SW 1271 (cell line): ENCODE measurements at regions not wholly inside any gene's neighbourhood (a gene's known extent, or its start where the extent isn't known, plus 50 kb on each side); places are given as distances from the start of the nearest gene placed in this dataset.
"Not testable (repeated sequence)": the region's sequence is repeated elsewhere in the genome, so short reads cannot be mapped to it uniquely, and the experiment has no call there.

Source experiments
- DNase-seq, 2 experiments: peaks; one replicate each; lab custom pipeline; 2025; lab: John Stamatoyannopoulos, UW

GRCh38 chr19:30103981-30104380, 161.9 kb downstream of the URI1 start:
- no peak for DNase-seq

- DNase-seq, result no peak
Observed at GRCh38 chr19:30105316-30105715, 163.3 kb downstream of the URI1 start.

GRCh38 chr19:30105727-30106126, 163.7 kb downstream of the URI1 start:
- no peak for DNase-seq

- no peak for DNase-seq
Observed at GRCh38 chr19:30106417-30107095, 164.5 kb downstream of the URI1 start.

GRCh38 chr19:30107251-30107650, 165.2 kb downstream of the URI1 start:
- no peak for DNase-seq

GRCh38 chr19:30109565-30109964, 167.5 kb downstream of the URI1 start:
- no peak for DNase-seq

GRCh38 chr19:30111021-30111855, 169.2 kb downstream of the URI1 start:
- DNase-seq, result no peak

- no peak for DNase-seq
Observed at GRCh38 chr19:30112171-30112570, 170.1 kb downstream of the URI1 start.

GRCh38 chr19:30112666-30113065, 170.6 kb downstream of the URI1 start:
- no peak for DNase-seq

- no peak for DNase-seq
Observed at GRCh38 chr19:30113186-30113585, 171.1 kb downstream of the URI1 start.

- DNase-seq, result not testable (repeated sequence)
Observed at GRCh38 chr19:30114095-30114494, 172.1 kb downstream of the URI1 start.

GRCh38 chr19:30115947-30116346, 173.9 kb downstream of the URI1 start:
- no peak for DNase-seq

- no peak for DNase-seq
Observed at GRCh38 chr19:30116530-30116929, 174.5 kb downstream of the URI1 start.

GRCh38 chr19:30116984-30117555, 175.0 kb downstream of the URI1 start:
- DNase-seq, result no peak

GRCh38 chr19:30117636-30118145, 175.7 kb downstream of the URI1 start:
- DNase-seq, result no peak

- DNase-seq, result no peak
Observed at GRCh38 chr19:30118221-30118620, 176.2 kb downstream of the URI1 start.

GRCh38 chr19:30118760-30119159, 176.7 kb downstream of the URI1 start:
- no peak for DNase-seq

- no peak for DNase-seq
Observed at GRCh38 chr19:30119180-30119908, 177.3 kb downstream of the URI1 start.

GRCh38 chr19:30120860-30121484, 178.9 kb downstream of the URI1 start:
- DNase-seq, result no peak

GRCh38 chr19:30122431-30122830, 180.4 kb downstream of the URI1 start:
- no peak for DNase-seq

GRCh38 chr19:30123119-30123518, 181.1 kb downstream of the URI1 start:
- no peak for DNase-seq

- no peak for DNase-seq
Observed at GRCh38 chr19:30123611-30124010, 181.6 kb downstream of the URI1 start.
